ENCODE measurements at regions not wholly inside any gene's neighbourhood (a gene's known extent, or its start where the extent isn't known, plus 50 kb on each side); places are given as distances from the start of the nearest gene placed in this dataset.

DNA sequence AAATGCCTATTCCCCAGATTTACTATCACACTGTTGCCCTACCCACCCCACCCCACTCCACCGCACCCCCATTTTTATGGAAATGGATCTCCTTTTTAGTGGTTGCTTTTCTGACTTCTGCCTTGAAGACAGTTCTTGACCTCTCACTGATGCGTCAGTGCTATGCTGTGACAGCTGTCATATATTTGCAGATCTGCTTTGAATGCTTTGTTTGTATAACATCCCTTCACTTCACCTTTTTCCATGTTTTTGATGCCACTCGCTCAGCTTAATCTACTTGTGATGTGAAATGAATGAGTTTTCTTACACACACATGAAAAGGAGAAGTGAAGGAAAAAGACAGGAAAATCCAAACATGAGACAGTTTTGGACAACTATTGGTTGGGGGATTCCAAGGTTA, 731.0 kb downstream of the SLITRK6 start:
- TF ChIP-seq CTCF (IDR thresholded peaks at IDR 0.05 in 4 of 5, conservative IDR thresholded peaks at IDR 0.05 in 1 of 5) (no peak), POLR2A (IDR thresholded peaks at IDR 0.05) (no peak)
